HK-2 (cell line): ENCODE measurements at regions not wholly inside any gene's neighbourhood (a gene's known extent, or its start where the extent isn't known, plus 50 kb on each side); places are given as distances from the start of the nearest gene placed in this dataset.
"Not testable (repeated sequence)": the region's sequence is repeated elsewhere in the genome, so short reads cannot be mapped to it uniquely, and the experiment has no call there.

Experiments used
- DNase-seq: peaks from one replicate; pipeline ENCODE4 v3.0.0-alpha.2; 2018; ENCODE audit not compliant: unreplicated experiment

- DNase-seq = no peak
These were observed 1411.1 kb downstream of the BRD1 start for GRCh38 chr22:48416396-48417224.

GRCh38 chr22:48415520-48415919 is 1412.2 kb downstream of the BRD1 start:
- no peak for DNase-seq

DNA sequence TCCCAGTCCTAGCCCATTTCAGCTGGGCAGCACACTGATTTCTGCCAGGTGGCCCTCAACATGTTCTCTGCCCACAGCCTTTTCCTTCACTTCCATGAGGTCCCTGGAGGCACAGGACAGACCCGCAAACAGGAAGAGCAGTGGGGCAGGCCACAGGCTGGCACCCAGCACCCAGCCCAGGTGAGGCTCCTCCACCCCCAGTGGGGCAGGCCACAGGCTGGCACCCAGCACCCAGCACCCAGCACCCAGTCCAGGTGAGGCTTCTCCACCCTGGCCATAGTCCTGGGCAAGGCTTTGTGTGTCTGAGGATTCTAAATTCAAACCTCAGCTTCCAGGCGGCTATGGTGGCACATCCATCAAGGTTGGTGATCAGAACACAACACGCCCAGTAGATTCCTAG is 1413.0 kb downstream of the BRD1 start:
- no peak for DNase-seq

DNA sequence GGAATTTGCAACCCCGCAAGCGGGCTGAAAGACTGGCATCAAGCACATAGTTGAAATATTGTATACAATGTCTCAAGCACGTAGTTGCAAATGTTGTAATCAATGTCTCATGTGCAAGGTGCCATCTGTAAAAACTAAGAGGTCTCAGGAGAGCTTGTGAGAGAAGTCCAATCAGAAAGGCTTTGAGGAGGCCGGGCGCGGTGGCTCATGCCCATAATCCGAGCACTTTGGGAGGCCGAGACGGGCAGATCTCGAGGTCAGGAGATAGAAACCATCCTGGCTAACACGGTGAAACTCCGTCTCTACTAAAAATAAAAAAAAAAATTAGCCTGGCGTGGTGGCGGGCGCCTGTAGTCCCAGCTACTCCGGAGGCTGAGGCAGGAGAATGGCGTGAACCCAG is 1414.7 kb downstream of the BRD1 start:
- DNase-seq = not testable (repeated sequence)

DNA sequence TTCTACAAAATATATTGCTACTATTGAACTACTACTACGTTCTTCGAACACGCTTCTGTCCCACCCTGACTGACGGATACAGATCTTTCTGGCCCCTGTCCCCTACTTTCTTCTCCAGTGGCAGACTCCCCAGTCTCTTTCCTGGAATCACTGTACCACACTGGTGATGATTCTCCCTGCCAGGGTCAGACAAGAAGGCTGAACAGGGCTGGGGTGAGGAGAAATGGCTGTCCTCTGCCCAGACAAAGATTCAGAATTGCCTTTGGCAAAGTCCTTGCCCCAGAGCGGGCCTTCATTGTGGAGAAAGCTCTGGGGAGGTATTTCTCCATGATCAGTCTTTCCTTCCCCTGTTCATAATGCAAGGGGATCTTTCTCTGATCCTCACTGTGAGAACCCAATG is 1417.1 kb downstream of the BRD1 start:
- no peak for DNase-seq

GRCh38 chr22:48407256-48407955 is 1420.3 kb downstream of the BRD1 start:
- DNase-seq = no peak

GRCh38 chr22:48406161-48406560 is 1421.5 kb downstream of the BRD1 start:
- DNase-seq = no peak

- DNase-seq = no peak
These were observed 1421.9 kb downstream of the BRD1 start for GRCh38 chr22:48405741-48406140.

DNA sequence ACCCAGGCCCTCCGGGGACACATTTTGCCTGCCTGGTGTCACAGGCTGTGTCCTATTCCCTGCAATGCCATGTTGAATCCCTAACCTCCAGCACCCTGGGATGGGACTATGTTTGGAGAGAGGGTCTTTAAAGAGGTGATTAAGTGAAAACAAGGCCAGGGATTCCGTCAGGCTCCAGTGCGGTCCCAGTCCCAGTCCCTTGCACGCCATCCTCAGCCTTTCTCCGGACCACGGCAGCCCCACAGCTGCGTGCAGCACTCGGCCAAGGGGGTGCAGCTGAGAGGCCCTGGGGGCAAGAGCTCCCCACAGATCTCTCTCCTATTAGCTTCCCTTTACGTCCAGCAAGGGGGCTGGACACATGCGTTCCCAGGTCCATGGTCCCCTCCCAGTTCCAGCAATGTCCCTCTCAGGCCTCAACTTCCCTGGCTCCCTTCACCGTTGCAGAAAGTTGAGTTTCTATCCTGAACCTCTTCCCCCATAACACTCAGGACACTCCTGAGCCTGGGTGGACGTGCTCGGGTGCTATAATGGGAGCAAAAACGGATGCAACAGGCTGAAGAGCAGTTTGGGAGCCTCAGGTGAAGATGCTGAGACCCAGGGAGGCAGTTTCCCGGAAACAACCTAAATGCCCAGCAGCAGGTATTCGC is 1422.7 kb downstream of the BRD1 start:
- DNase-seq = no peak

GRCh38 chr22:48403521-48404403 is 1423.9 kb downstream of the BRD1 start:
- DNase-seq = no peak

- DNase-seq = no peak
These were observed 1425.1 kb downstream of the BRD1 start for GRCh38 chr22:48402591-48403031.

GRCh38 chr22:48401523-48401922 is 1426.2 kb downstream of the BRD1 start:
- DNase-seq = not testable (repeated sequence)

GRCh38 chr22:48398181-48398905 is 1429.3 kb downstream of the BRD1 start:
- no peak for DNase-seq

DNA sequence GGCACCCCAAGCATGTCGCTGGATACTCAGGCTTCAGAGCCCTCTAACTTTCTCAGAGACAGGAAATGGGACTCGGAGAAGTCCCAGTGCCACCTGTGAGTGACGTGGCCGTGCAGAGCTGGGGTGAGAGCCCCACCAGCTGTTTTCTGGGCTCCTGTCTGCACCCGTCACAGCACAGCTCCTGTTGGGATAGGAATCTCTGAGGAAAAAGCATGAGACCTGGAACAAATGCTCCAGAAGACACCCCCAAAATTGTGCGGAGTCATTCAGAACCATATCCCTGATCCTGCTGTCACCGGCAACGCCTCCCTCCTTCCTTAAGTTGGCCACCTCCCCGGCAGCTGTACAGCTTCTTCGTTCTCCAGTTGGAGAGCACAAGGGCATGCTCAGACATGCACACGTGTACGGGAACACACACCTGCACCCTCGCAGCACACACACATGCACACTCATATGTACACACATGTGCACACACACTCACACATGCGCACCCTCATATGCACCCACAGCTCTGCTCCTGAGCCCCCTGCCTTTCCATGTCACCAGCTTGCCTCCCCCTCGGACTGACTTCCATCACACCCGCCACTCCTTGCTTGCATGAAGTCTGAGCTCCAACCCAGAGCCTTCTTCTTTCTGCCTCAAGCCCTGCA is 1430.0 kb downstream of the BRD1 start:
- no peak for DNase-seq

- no peak for DNase-seq
These were observed 1430.7 kb downstream of the BRD1 start for GRCh38 chr22:48396785-48397530.

- no peak for DNase-seq
These were observed 1431.4 kb downstream of the BRD1 start for GRCh38 chr22:48396091-48396784.

DNA sequence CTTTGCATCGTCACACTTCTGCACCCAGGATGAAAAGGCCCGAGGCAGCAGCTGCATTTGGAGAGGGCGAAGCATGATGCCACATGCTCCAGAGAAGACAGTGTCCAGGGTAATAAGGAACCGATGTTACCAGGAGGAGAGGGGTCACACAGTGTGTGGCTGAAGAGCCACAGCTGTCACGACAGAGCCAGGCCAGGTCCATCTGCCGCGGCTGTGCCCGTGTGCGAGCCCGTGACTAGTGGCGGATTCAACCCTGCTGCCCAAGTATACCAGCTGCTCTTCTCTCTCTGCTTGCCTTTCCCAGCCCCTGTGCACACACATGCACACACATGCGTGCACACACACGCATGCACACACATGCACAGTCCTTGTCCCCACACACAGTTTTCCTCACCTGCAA is 1432.5 kb downstream of the BRD1 start:
- DNase-seq = no peak

DNA sequence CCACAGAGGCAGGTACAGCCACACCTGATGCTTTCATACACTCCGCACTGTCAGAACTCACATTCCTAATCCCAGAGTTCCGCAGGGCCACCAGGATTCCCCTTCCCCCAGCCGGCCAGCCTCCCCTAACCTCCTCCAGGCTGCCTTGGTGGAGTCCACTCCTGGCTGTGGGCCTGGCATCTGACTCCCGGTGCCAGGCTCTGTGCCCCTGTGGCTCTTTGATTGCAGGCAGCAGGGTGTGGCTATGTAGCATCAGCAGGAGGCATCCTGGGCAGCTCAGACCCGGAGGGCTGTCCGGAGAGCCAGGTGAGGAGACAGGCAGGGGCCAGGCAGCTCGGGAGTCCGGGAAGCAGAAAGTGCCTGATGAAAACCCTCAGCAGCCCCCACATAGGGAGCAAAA is 1432.9 kb downstream of the BRD1 start:
- no peak for DNase-seq

DNA sequence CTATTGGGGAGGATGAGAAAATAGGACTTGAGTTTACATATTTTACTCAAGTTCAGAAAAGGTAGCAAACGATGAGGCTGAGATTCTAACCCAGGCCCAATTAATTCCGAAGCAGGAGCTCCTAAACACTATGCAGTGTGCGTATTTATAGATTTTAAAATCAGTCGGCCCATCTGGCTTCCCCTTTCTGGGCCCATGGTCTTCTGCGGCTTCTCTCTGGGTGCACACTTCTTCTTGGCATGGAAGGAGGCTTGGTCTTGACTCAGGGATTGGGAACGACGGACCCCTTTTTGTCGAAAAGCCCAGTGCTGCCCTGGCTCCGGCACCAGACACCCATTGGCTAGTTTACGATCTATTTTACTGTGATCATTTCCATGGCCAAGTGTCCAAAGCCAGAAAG is 1433.8 kb downstream of the BRD1 start:
- no peak for DNase-seq
